Stomach (tissue), 4 donors: ENCODE measurements at regions not wholly inside any gene's neighbourhood (a gene's known extent, or its start where the extent isn't known, plus 50 kb on each side); places are given as distances from the start of the nearest gene placed in this dataset.

Experiments used
- CTCF ChIP-seq, 7 experiments: fragments of 450-650 bp in 4 of 7; fragments of 200-600 bp in 3 of 7; sonication (generic) in 3 of 7; IDR thresholded peaks; one replicate each; pipeline ENCODE4 v1.5.1; 2016 to 2019; ENCODE audit warnings: antibody characterized with exemption in 7 of 7, control low read depth in 2 of 7, mild to moderate bottlenecking in 1 of 7
- EP300 ChIP-seq: sonication (generic); formaldehyde crosslinking; IDR thresholded peaks from one replicate; pipeline ENCODE4 v1.6.1; 2017; ENCODE audit warnings: antibody characterized with exemption
- POLR2A ChIP-seq, 4 donors: fragments of 450-650 bp; IDR thresholded peaks; one replicate each; pipeline ENCODE4 v1.6.1; 2016; ENCODE audit warnings: antibody characterized with exemption in 4 of 4, control low read depth in 2 of 4, mild to moderate bottlenecking in 1 of 4, moderate library complexity in 1 of 4

GRCh38 chr2:156790343-156791037 lies 354.3 kb downstream of the GPD2 start:
- TF ChIP-seq CTCF (IDR thresholded peaks at IDR 0.05) (no peak), POLR2A (IDR thresholded peaks at IDR 0.05) (no peak), EP300 (no peak)
